Stomach (tissue), 8 donors: ENCODE measurements at regions not wholly inside any gene's neighbourhood (a gene's known extent, or its start where the extent isn't known, plus 50 kb on each side); places are given as distances from the start of the nearest gene placed in this dataset.

Source experiments
- DNase-seq, 2 donors: peaks; one replicate each; pipeline versions ENCODE4 v3.0.0 to v3.0.0-alpha.2; 2013 to 2019
- H3K27ac ChIP-seq, 5 donors: fragments of 200-600 bp in 4 of 5; sonication (generic) in 4 of 5; one replicate each; pipeline ENCODE4 v1.5.1; 2013 to 2019; ENCODE audit warnings: mild to moderate bottlenecking in 1 of 5, moderate library complexity in 1 of 5
- H3K27me3 ChIP-seq, 3 donors: fragments of 200-600 bp; sonication (generic); one replicate each; pipeline ENCODE4 v1.5.1; 2017 to 2019; ENCODE audit warnings: mixed run types in 1 of 3
- H3K36me3 ChIP-seq, 4 donors: fragments of 200-600 bp; sonication (generic); 1 replicate in 3 of 4; 2 replicates in 1 of 4; pipeline ENCODE4 v1.5.1; 2016 to 2019
- H3K4me1 ChIP-seq, 4 donors: fragments of 200-600 bp; sonication (generic); one replicate each; pipeline ENCODE4 v1.5.1; 2016 to 2019
- H3K4me3 ChIP-seq, 4 donors: fragments of 200-600 bp; sonication (generic) in 3 of 4; one replicate each; pipeline ENCODE4 v1.5.1; 2016 to 2019; ENCODE audit warnings: mild to moderate bottlenecking in 1 of 4
- H3K9me3 ChIP-seq, 4 donors: fragments of 200-600 bp; sonication (generic); one replicate each; pipeline ENCODE4 v1.5.1; 2016 to 2019
- CTCF ChIP-seq, 7 experiments: fragments of 450-650 bp in 4 of 7; fragments of 200-600 bp in 3 of 7; sonication (generic) in 3 of 7; IDR thresholded peaks; one replicate each; pipeline ENCODE4 v1.5.1; 2016 to 2019; ENCODE audit warnings: antibody characterized with exemption in 7 of 7, control low read depth in 2 of 7, mild to moderate bottlenecking in 1 of 7
- EP300 ChIP-seq: sonication (generic); formaldehyde crosslinking; IDR thresholded peaks from one replicate; pipeline ENCODE4 v1.6.1; 2017; ENCODE audit warnings: antibody characterized with exemption
- POLR2A ChIP-seq, 4 donors: fragments of 450-650 bp; IDR thresholded peaks; one replicate each; pipeline ENCODE4 v1.6.1; 2016; ENCODE audit warnings: antibody characterized with exemption in 4 of 4, control low read depth in 2 of 4, mild to moderate bottlenecking in 1 of 4, moderate library complexity in 1 of 4
- POLR2AphosphoS5 ChIP-seq, 3 donors: sonication (generic); formaldehyde crosslinking; IDR thresholded peaks; one replicate each; pipeline ENCODE4 v1.6.1; 2016; ENCODE audit warnings: antibody characterized with exemption in 3 of 3
- WGBS, 5 donors: extraction: QIAGEN DNeasy Blood & Tissue Kit in 3 of 5; methylation state at CpG; one replicate each; pipeline versions ENCODE4 v1.1.5 to v1.1.7; 2013 to 2018; 5-methylcytosine and 5-hydroxymethylcytosine counted together
- intact Hi-C: fragments of 100-400 bp; cut with DNase I; formaldehyde crosslinking; loops from one replicate; pipeline ENCODE4 v1.15.1; 2023; ENCODE audit warnings: low total_unique reads
- donor health status: healthy with polysubstance abuse.
- donor health status: Bipolar disorder and iron deficiency.
- donor health status: healthy.

- Histone ChIP-seq H3K27me3 (no peaks in the 10 kb centered on the region), H3K4me3 (no peak overlapping the region), H3K4me1 (no peaks in the 10 kb centered on the region), H3K9me3 (no peaks in the 10 kb centered on the region), H3K27ac (no peak overlapping the region), H3K36me3 (no peaks in the 10 kb centered on the region)
- DNase-seq = no peak
- intact Hi-C loops = no loop called here
- TF ChIP-seq POLR2A (IDR thresholded peaks at IDR 0.05) = no peak
- no peak for TF ChIP-seq CTCF (IDR thresholded peaks at IDR 0.05)
- TF ChIP-seq EP300 = no peak
- no peak for TF ChIP-seq POLR2AphosphoS5 (IDR thresholded peaks at IDR 0.05)
These were observed 566.2 kb downstream of the IRS1 start for GRCh38 chr2:226233388-226233787.

GRCh38 chr2:226228080-226228479, 571.5 kb downstream of the IRS1 start:
- no peak for TF ChIP-seq POLR2A (IDR thresholded peaks at IDR 0.05)
- no peak for TF ChIP-seq EP300
- no peak for TF ChIP-seq POLR2AphosphoS5 (IDR thresholded peaks at IDR 0.05)
- TF ChIP-seq CTCF (IDR thresholded peaks at IDR 0.05) = no peak
- DNase-seq = no peak

GRCh38 chr2:226227341-226227740, 572.3 kb downstream of the IRS1 start:
- no peaks in the 10 kb centered on the region for H3K4me1 ChIP-seq
- no peaks in the 10 kb centered on the region for H3K9me3 ChIP-seq
- no peaks in the 10 kb centered on the region for H3K36me3 ChIP-seq
- no peak for DNase-seq
- no peak overlapping the region for H3K27ac ChIP-seq
- TF ChIP-seq POLR2A (IDR thresholded peaks at IDR 0.05) = no peak
- TF ChIP-seq POLR2AphosphoS5 (IDR thresholded peaks at IDR 0.05) = no peak
- TF ChIP-seq EP300 = no peak
- no peak for TF ChIP-seq CTCF (IDR thresholded peaks at IDR 0.05)
- no peaks in the 10 kb centered on the region for H3K27me3 ChIP-seq
- intact Hi-C loops = no loop called here
- no peak overlapping the region for H3K4me3 ChIP-seq

More at GRCh38 chr2:226228080-226228479, 571.5 kb downstream of the IRS1 start:
- H3K4me3 ChIP-seq = no peak overlapping the region
- H3K27ac ChIP-seq = no peak overlapping the region
- no peaks in the 10 kb centered on the region for H3K4me1 ChIP-seq
- H3K36me3 ChIP-seq = no peaks in the 10 kb centered on the region
- H3K9me3 ChIP-seq = no peaks in the 10 kb centered on the region
- intact Hi-C loops = no loop called here
- no peaks in the 10 kb centered on the region for H3K27me3 ChIP-seq
- 69 to 91% (median 83%) methylated on average over 2 of the region's 2 CpGs for WGBS, 5 donors

GRCh38 chr2:226223704-226224103, 575.9 kb downstream of the IRS1 start:
- H3K36me3 ChIP-seq = no peaks in the 10 kb centered on the region
- no peaks in the 10 kb centered on the region for H3K4me1 ChIP-seq
- intact Hi-C loops = no loop called here
- H3K9me3 ChIP-seq = no peaks in the 10 kb centered on the region
- DNase-seq = no peak
- no peaks in the 10 kb centered on the region for H3K27me3 ChIP-seq
- 87 to 95% (median 89%) methylated on average over 2 of the region's 2 CpGs for WGBS, 5 donors
- H3K4me3 ChIP-seq = no peak overlapping the region
- no peak for TF ChIP-seq POLR2A (IDR thresholded peaks at IDR 0.05)
- TF ChIP-seq EP300 = no peak
- no peak for TF ChIP-seq CTCF (IDR thresholded peaks at IDR 0.05)
- TF ChIP-seq POLR2AphosphoS5 (IDR thresholded peaks at IDR 0.05) = no peak
- H3K27ac ChIP-seq = no peak overlapping the region

GRCh38 chr2:226220511-226220910, 579.1 kb downstream of the IRS1 start:
- Histone ChIP-seq H3K27ac (no peak overlapping the region), H3K36me3 (no peaks in the 10 kb centered on the region), H3K4me1 (no peaks in the 10 kb centered on the region), H3K27me3 (no peaks in the 10 kb centered on the region), H3K9me3 (no peaks in the 10 kb centered on the region), H3K4me3 (no peak overlapping the region)
- WGBS, 5 donors = 70 to 80% (median 72%) methylated on average over 3 of the region's 3 CpGs
- intact Hi-C loops = no loop called here
- TF ChIP-seq EP300 (no peak), POLR2AphosphoS5 (IDR thresholded peaks at IDR 0.05) (no peak), POLR2A (IDR thresholded peaks at IDR 0.05) (no peak), CTCF (IDR thresholded peaks at IDR 0.05) (no peak)
- no peak for DNase-seq
